ENCODE measurements at regions not wholly inside any gene's neighbourhood (a gene's known extent, or its start where the extent isn't known, plus 50 kb on each side); places are given as distances from the start of the nearest gene placed in this dataset.

DNA sequence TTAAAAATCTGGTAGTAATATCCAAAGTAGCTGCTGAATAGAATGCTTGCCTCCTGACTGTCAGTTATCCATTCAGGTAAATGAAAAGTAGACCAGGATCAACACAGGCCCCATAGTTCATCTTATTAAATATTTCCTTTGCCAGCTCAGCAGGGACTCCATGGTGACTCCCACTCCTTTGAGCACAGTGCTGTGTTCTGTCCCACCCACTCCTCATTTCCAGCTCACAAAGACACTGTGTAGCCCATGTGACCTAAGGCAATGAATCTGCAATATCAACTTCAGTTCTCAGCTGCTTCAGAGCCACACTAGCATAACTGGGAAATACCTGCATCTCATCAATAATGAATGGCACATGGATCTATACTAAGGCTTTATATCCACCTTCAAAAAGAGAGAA lies 189.5 kb upstream of the MANEA start:
- H3K9me1 ChIP-seq (ENCODE audit: insufficient read depth, low read length): no peaks in the 10 kb centered on the region
- TF ChIP-seq, protein P1, sequence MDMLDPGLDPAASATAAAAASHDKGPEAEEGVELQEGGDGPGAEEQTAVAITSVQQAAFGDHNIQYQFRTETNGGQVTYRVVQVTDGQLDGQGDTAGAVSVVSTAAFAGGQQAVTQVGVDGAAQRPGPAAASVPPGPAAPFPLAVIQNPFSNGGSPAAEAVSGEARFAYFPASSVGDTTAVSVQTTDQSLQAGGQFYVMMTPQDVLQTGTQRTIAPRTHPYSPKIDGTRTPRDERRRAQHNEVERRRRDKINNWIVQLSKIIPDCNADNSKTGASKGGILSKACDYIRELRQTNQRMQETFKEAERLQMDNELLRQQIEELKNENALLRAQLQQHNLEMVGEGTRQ (IDR thresholded peaks at IDR 0.05; ENCODE audit: low read depth, low read length): no peak
- no peak for TF ChIP-seq RCOR1 (IDR thresholded peaks at IDR 0.05; ENCODE audit: insufficient replicate concordance, low read length)
- TF ChIP-seq BHLHE40 (IDR thresholded peaks at IDR 0.05; ENCODE audit: low read depth, low read length): no peak
- TF ChIP-seq MAFK (IDR thresholded peaks at IDR 0.05; ENCODE audit: low read depth, low read length): no peak
- TF ChIP-seq MAZ (IDR thresholded peaks at IDR 0.05; ENCODE audit: borderline replicate concordance, low read depth, low read length): no peak
- TF ChIP-seq POLR2A (IDR thresholded peaks at IDR 0.05; ENCODE audit: low read depth, low read length): no peak
- no peak for TF ChIP-seq RAD21 (IDR thresholded peaks at IDR 0.05; ENCODE audit: low read length)
- TF ChIP-seq, protein P2, sequence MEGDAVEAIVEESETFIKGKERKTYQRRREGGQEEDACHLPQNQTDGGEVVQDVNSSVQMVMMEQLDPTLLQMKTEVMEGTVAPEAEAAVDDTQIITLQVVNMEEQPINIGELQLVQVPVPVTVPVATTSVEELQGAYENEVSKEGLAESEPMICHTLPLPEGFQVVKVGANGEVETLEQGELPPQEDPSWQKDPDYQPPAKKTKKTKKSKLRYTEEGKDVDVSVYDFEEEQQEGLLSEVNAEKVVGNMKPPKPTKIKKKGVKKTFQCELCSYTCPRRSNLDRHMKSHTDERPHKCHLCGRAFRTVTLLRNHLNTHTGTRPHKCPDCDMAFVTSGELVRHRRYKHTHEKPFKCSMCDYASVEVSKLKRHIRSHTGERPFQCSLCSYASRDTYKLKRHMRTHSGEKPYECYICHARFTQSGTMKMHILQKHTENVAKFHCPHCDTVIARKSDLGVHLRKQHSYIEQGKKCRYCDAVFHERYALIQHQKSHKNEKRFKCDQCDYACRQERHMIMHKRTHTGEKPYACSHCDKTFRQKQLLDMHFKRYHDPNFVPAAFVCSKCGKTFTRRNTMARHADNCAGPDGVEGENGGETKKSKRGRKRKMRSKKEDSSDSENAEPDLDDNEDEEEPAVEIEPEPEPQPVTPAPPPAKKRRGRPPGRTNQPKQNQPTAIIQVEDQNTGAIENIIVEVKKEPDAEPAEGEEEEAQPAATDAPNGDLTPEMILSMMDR (conservative IDR thresholded peaks at IDR 0.05; ENCODE audit: low read depth, low read length): no peak
- TF ChIP-seq MXI1 (IDR thresholded peaks at IDR 0.05; ENCODE audit: borderline replicate concordance, low read depth, low read length): no peak
- TF ChIP-seq RFX5 (IDR thresholded peaks at IDR 0.05; ENCODE audit: low read depth, low read length): no peak
- no peak for TF ChIP-seq CEBPB (IDR thresholded peaks at IDR 0.05; ENCODE audit: low read depth, low read length)
- H3K27me3 ChIP-seq (ENCODE audit: control insufficient read depth, insufficient read depth, low read length): no peaks in the 10 kb centered on the region
- H3K9ac ChIP-seq (ENCODE audit: low read depth, low read length): no peak overlapping the region
- no peak overlapping the region for H3K4me2 ChIP-seq (ENCODE audit: low read depth, low read length)
- H2BK20ac ChIP-seq (ENCODE audit: low read depth, low read length): no peak overlapping the region
- H3K27ac ChIP-seq (ENCODE audit: insufficient read depth, low read length): no peak overlapping the region
- intact Hi-C loops (cut with micrococcal nuclease) (no loop called here), in situ Hi-C loops (cut with MboI; ENCODE audit: low sequenced_read_pairs) (no loop called here), dilution Hi-C loops (cut with HindIII; ENCODE audit: low sequenced_read_pairs, unreplicated experiment) (no loop called here)
- H2BK120ac ChIP-seq (ENCODE audit: low read depth, low read length): no peak overlapping the region
- no peaks in the 10 kb centered on the region for H3K36me3 ChIP-seq (ENCODE audit: control insufficient read depth, insufficient read depth, low read length)
- peaks cover 14% of the 10 kb centered on the region; the same call in 1 of the 2 replicates for H3K9me3 ChIP-seq (ENCODE audit: control insufficient read depth, insufficient read depth, low read length)
- no peak overlapping the region for H3K56ac ChIP-seq (ENCODE audit: extremely low read depth, insufficient read depth, low read length)
- no peaks in the 10 kb centered on the region for H4K20me1 ChIP-seq (ENCODE audit: insufficient read depth, low read length)
- H3K14ac ChIP-seq (replicated peaks; ENCODE audit: low read depth, low read length): no peak overlapping the region
- H3K18ac ChIP-seq (ENCODE audit: low read depth, low read length): no peak overlapping the region
- H3K23ac ChIP-seq (ENCODE audit: low read depth, low read length): no peak overlapping the region
- H3K79me1 ChIP-seq (ENCODE audit: low read depth in 1 of 2, low read length in 2 of 2): no peaks in the 10 kb centered on the region
- DNase-seq (no peak), ATAC-seq (ENCODE audit: low read depth) (no peak)
- H2AFZ ChIP-seq (replicated peaks; ENCODE audit: low read length, poor library complexity): no peak overlapping the region
- no TSS peak for BruUV-seq (replicated peaks)
- no peak overlapping the region for H2AK9ac ChIP-seq (replicated peaks; ENCODE audit: low read depth, low read length, poor library complexity)
- H4K5ac ChIP-seq (ENCODE audit: low read depth, low read length): no peak overlapping the region
- H4K8ac ChIP-seq (ENCODE audit: low read depth in 2 of 2, low read length in 2 of 2): no peak overlapping the region
- no peak overlapping the region for H2AK5ac ChIP-seq (ENCODE audit: low read depth, low read length)
- H3K4ac ChIP-seq (ENCODE audit: low read depth, low read length): no peak overlapping the region
- H3K4me1 ChIP-seq (ENCODE audit: control insufficient read depth, insufficient read depth, low read length): no peaks in the 10 kb centered on the region
- no peak overlapping the region for H3K4me3 ChIP-seq (ENCODE audit: insufficient read depth, low read depth, low read length)
- CTCF ChIA-PET: no interaction called here
- no peak overlapping the region for H2BK5ac ChIP-seq (ENCODE audit: low read depth, low read length, poor library complexity, severe bottlenecking)
- H4K91ac ChIP-seq (ENCODE audit: insufficient read depth, low read depth, low read length): no peak overlapping the region
- no peak overlapping the region for H2BK15ac ChIP-seq (ENCODE audit: low read depth, low read length)
- POLR2A ChIA-PET (ENCODE audit: unreplicated experiment): no interaction called here

All from IMR-90 (cell line).